UCSD-AML1 (cell line): ENCODE measurements at regions not wholly inside any gene's neighbourhood (a gene's known extent, or its start where the extent isn't known, plus 50 kb on each side); places are given as distances from the start of the nearest gene placed in this dataset.
A peak's percentile ranks its signal among the peaks of the same experiment; 100 is the strongest.

Experiments used
- DNase-seq: peaks from one replicate; lab custom pipeline; 2025; ENCODE audit not compliant: unreplicated experiment; lab: John Stamatoyannopoulos, UW

DNA sequence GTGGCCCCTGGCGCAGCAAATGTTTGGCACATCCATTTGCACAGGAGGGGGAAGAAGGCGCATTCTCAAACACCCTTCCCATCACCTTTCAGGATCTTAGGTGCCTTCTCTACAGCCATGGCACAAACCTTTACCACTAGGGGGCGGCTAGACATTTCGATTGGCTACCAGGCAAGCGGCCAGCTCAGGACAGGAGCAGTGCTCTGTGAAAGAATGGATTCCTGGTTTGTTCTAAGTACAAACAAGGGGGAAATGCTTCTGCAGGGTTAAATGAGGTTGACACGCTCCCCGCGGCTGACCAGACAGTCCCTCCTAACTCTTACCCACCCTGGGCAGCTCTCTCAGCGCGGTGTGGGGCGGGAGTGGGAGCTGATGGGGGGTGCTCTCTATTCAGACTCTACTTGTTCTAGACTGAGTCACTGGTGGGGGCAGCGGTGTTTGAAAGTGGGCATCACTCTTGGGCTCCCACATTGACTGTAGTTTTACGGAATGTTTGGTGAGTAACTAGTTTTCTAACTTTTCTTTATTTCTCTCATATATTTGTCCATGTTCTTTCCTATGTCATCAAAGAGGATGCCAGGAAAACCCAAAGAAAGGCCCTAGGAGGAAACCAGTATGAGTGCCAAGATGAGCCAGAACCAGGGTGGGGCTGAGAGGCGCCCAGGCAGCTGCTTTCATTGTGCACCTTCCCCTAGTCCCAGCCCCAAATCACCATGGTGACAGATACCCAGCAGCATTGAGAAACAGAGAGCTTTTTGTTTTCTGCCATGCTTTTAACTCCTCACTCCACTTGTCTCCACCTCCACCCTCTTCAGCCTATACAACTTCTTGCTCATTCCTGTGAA is 61.4 kb upstream of the GPR158 start:
- DNase-seq: peak; percentile 37

DNA sequence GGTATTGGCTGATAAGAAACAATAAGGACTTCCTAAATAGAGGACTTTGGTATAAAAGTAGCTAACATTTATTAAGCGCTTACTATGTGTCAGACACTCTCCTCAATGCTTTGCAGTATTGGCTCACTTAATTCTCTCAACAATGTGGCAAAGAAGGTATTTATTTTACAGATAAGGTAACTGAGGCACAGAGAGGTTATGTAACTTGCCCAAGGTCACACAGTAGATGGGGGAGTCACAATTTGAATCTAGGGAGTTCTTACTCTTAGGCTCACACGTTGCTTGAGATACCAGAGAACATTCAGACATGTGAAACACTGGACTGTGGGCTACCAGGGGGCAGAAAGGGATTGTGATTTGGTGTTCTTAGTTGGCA is 60.8 kb upstream of the GPR158 start:
- DNase-seq: no peak

DNA sequence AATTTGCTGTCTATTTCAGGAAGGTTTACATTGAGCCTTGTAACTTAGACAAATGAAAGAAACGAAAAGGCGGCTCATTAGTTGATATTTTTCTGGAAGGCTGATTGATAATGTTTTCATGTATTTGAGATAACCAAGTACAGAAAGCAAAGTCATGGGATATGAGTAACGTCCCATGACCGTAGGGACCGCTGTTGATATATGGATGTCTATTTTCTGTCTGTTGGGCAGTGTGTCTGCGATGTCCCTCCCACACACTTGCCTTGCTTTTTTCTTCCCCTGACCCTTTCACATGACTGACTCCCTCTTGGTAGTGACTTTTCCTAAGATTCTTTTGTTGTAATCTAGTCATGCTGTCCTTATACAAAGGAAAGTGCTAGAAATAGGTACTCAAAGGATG is 57.0 kb upstream of the GPR158 start:
- no peak for DNase-seq

DNA sequence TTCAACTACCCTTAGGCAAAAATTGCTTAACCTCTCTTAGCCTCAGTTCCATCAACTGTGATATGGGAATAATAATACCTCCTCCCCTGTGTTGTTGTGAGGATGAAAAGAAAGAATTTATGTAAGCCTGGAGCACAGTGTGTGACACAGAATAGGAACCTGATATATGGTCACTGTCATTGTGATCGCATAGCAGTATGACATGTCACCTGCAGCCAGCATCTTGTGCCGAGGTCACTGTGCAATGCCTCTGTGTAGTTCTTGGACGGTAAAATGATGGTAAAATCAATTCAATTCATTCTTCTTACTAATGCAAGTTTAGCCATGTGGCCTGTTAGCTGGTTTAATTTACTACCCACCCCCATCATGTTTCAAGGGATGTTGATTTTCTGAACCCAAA is 54.6 kb upstream of the GPR158 start:
- no peak for DNase-seq
